H9 (cell line): ENCODE measurements at regions not wholly inside any gene's neighbourhood (a gene's known extent, or its start where the extent isn't known, plus 50 kb on each side); places are given as distances from the start of the nearest gene placed in this dataset.

Experiments
- DNase-seq: peaks from one replicate; pipeline ENCODE4 v3.0.0-alpha.2; 2017
- H2AFZ ChIP-seq: one replicate; pipeline ENCODE4 v1.6.1; 2013; ENCODE audit warnings: mild to moderate bottlenecking, low read length, control low read depth, moderate library complexity
- H2AK5ac ChIP-seq: 2 replicates; pipeline ENCODE4 v1.6.1; 2013; ENCODE audit warnings: low read length, control low read depth, mixed read lengths; ENCODE audit not compliant: insufficient read length
- H2BK120ac ChIP-seq: one replicate; pipeline ENCODE4 v1.6.1; 2013; ENCODE audit warnings: low read depth, mild to moderate bottlenecking, low read length, control low read depth, inconsistent platforms; ENCODE audit not compliant: poor library complexity, severe bottlenecking
- H2BK12ac ChIP-seq: 2 replicates; pipeline ENCODE4 v1.6.1; 2013; ENCODE audit warnings: low read length, control low read depth, mixed read lengths, low read depth; ENCODE audit not compliant: insufficient read length
- H2BK15ac ChIP-seq: 2 replicates; pipeline ENCODE4 v1.6.1; 2013; ENCODE audit warnings: low read depth, low read length, control low read depth
- H2BK20ac ChIP-seq: one replicate; pipeline ENCODE4 v1.6.1; 2013; ENCODE audit warnings: low read depth, mild to moderate bottlenecking, low read length, control low read depth, inconsistent platforms; ENCODE audit not compliant: poor library complexity, severe bottlenecking
- H2BK5ac ChIP-seq: 2 replicates; pipeline ENCODE4 v1.6.1; 2013; ENCODE audit warnings: low read length, control low read depth, mixed read lengths; ENCODE audit not compliant: insufficient read length
- H3K14ac ChIP-seq: 2 replicates; pipeline ENCODE4 v1.6.1; 2013; ENCODE audit warnings: low read length, control low read depth; ENCODE audit not compliant: insufficient read depth
- H3K18ac ChIP-seq: 2 replicates; pipeline ENCODE4 v1.6.1; 2013; ENCODE audit warnings: low read depth, mild to moderate bottlenecking, mixed read lengths, low read length, control low read depth; ENCODE audit not compliant: insufficient read length
- H3K23ac ChIP-seq: 2 replicates; pipeline ENCODE4 v1.6.1; 2013; ENCODE audit warnings: low read length, control low read depth, mixed read lengths, low read depth; ENCODE audit not compliant: insufficient read length
- H3K23me2 ChIP-seq: 2 replicates; pipeline ENCODE4 v1.6.1; 2013; ENCODE audit warnings: low read depth, mild to moderate bottlenecking, mixed read lengths, low read length, control low read depth; ENCODE audit not compliant: insufficient read length, poor library complexity, severe bottlenecking
- H3K27ac ChIP-seq: 2 replicates; pipeline ENCODE4 v1.5.1; 2013; ENCODE audit warnings: low read length, control low read depth, mixed read lengths, low read depth; ENCODE audit not compliant: insufficient read length
- H3K27me3 ChIP-seq: 2 replicates; pipeline ENCODE4 v1.6.1; 2013; ENCODE audit warnings: low read length, control low read depth, inconsistent platforms; ENCODE audit not compliant: insufficient read depth
- H3K4ac ChIP-seq: 2 replicates; pipeline ENCODE4 v1.6.1; 2013; ENCODE audit warnings: low read depth, mild to moderate bottlenecking, control low read depth, inconsistent platforms, low read length, moderate library complexity
- H3K4me1 ChIP-seq: 2 replicates; pipeline ENCODE4 v1.6.1; 2013; ENCODE audit warnings: low read length, control low read depth, inconsistent platforms; ENCODE audit not compliant: insufficient read depth
- H3K4me2 ChIP-seq: 2 replicates; pipeline ENCODE4 v1.6.1; 2013; ENCODE audit warnings: low read length, control low read depth, mixed read lengths; ENCODE audit not compliant: insufficient read length, insufficient read depth
- H3K56ac ChIP-seq: 2 replicates; pipeline ENCODE4 v1.6.1; 2013; ENCODE audit warnings: low read depth, mild to moderate bottlenecking, mixed read lengths, low read length, control low read depth; ENCODE audit not compliant: insufficient read length
- H3K79me1 ChIP-seq: 2 replicates; pipeline ENCODE4 v1.6.1; 2013; ENCODE audit warnings: low read depth, mild to moderate bottlenecking, moderate library complexity, low read length, control low read depth, inconsistent platforms; ENCODE audit not compliant: insufficient read depth, poor library complexity, severe bottlenecking
- H3K79me2 ChIP-seq: 2 replicates; pipeline ENCODE4 v1.6.1; 2013; ENCODE audit warnings: low read length, control low read depth, inconsistent platforms; ENCODE audit not compliant: insufficient read depth
- H3K9ac ChIP-seq: 2 replicates; pipeline ENCODE4 v1.6.1; 2013; ENCODE audit warnings: low read length, control low read depth, mixed read lengths; ENCODE audit not compliant: insufficient read length; ENCODE audit errors: extremely low read depth
- H3K9me3 ChIP-seq: one replicate; pipeline ENCODE4 v1.6.1; 2013; ENCODE audit warnings: low read depth, low read length, inconsistent platforms; ENCODE audit not compliant: control insufficient read depth
- H3T11ph ChIP-seq: one replicate; pipeline ENCODE4 v1.6.1; 2013; ENCODE audit warnings: mild to moderate bottlenecking, low read length, control low read depth, inconsistent platforms
- H4K20me1 ChIP-seq: one replicate; pipeline ENCODE4 v1.6.1; 2013; ENCODE audit not compliant: control insufficient read depth, insufficient read length, insufficient read depth
- H4K5ac ChIP-seq: 2 replicates; pipeline ENCODE4 v1.6.1; 2013; ENCODE audit warnings: low read depth, mild to moderate bottlenecking, mixed read lengths, low read length, control low read depth; ENCODE audit not compliant: insufficient read length
- H4K8ac ChIP-seq: replicated peaks from 2 replicates; pipeline ENCODE4 v1.6.1; 2013; ENCODE audit warnings: low read length, control low read depth, mixed read lengths, low read depth; ENCODE audit not compliant: insufficient read length
- H4K91ac ChIP-seq: 2 replicates; pipeline ENCODE4 v1.6.1; 2013; ENCODE audit warnings: low read depth, mild to moderate bottlenecking, moderate library complexity, mixed read lengths, low read length, control low read depth; ENCODE audit not compliant: insufficient read length
- H3K27ac Mint-ChIP-seq, 3 experiments: 2 replicates in 2 of 3; 3 replicates in 1 of 3; pipeline ENCODE4 v1.8.0; 2020 to 2021; ENCODE audit warnings: mixed read lengths in 3 of 3, mild to moderate bottlenecking in 1 of 3, moderate library complexity in 1 of 3
- H3K27me3 Mint-ChIP-seq: 2 replicates; pipeline ENCODE4 v1.8.0; 2021; ENCODE audit warnings: low read depth, mild to moderate bottlenecking, moderate library complexity, mixed read lengths
- H3K36me3 Mint-ChIP-seq, 3 experiments: 2 replicates in 2 of 3; 3 replicates in 1 of 3; pipeline ENCODE4 v1.8.0; 2020 to 2021; ENCODE audit warnings: low read depth in 3 of 3, mixed read lengths in 3 of 3; ENCODE audit not compliant: insufficient read depth in 1 of 3
- H3K4me1 Mint-ChIP-seq, 2 experiments: 2 replicates each; pipeline ENCODE4 v1.8.0; 2020; ENCODE audit warnings: mixed read lengths in 2 of 2
- H3K4me3 Mint-ChIP-seq, 2 experiments: 2 replicates in 1 of 2; 3 replicates in 1 of 2; pipeline ENCODE4 v1.8.0; 2020 to 2021; ENCODE audit warnings: mild to moderate bottlenecking in 2 of 2, mixed read lengths in 2 of 2, moderate library complexity in 1 of 2
- H3K9me3 Mint-ChIP-seq, 2 experiments: 2 replicates in 1 of 2; 3 replicates in 1 of 2; pipeline ENCODE4 v1.8.0; 2020; ENCODE audit warnings: mild to moderate bottlenecking in 2 of 2, mixed read lengths in 2 of 2, moderate library complexity in 1 of 2
- CTCF ChIP-seq: fragments of 200-600 bp; sonication (generic); conservative IDR thresholded peaks from 3 replicates; pipeline ENCODE4 v1.8.0; 2021; ENCODE audit warnings: antibody characterized with exemption, mild to moderate bottlenecking
- WGBS: extraction: QIAGEN DNeasy Blood & Tissue Kit; methylation state at CpG from one replicate; pipeline ENCODE4 v1.1.7; 2013; ENCODE audit warnings: missing lambda C conversion rate, low lambda C conversion rate, mixed read lengths; ENCODE audit not compliant: insufficient read length; ENCODE audit errors: extremely low coverage; 5-methylcytosine and 5-hydroxymethylcytosine counted together

- H3K23ac ChIP-seq: no peak overlapping the region
- H3K79me1 ChIP-seq: no peaks in the 10 kb centered on the region
- H3K36me3 Mint-ChIP-seq: peaks cover 0 to 8% (median 6%) of the 10 kb centered on the region in 3 experiments; a peak in 3 of 7 replicates
- H3K4me1 ChIP-seq: no peaks in the 10 kb centered on the region
- H3K23me2 ChIP-seq: no peaks in the 10 kb centered on the region
- H3K4me2 ChIP-seq: no peak overlapping the region
- H2AFZ ChIP-seq: no peak overlapping the region
- peaks cover 0 to 8% of the 10 kb centered on the region in 2 experiments; a peak in 1 of 4 replicates for H3K4me1 Mint-ChIP-seq
- H3K27me3 Mint-ChIP-seq: no peaks in the 10 kb centered on the region
- no peak overlapping the region for H3K56ac ChIP-seq
- no peak overlapping the region for H2BK12ac ChIP-seq
- WGBS: no CpG with 5 or more reads among the region's 1 CpG
- no peak overlapping the region for H2BK20ac ChIP-seq
- no peaks in the 10 kb centered on the region for H4K20me1 ChIP-seq
- H2BK15ac ChIP-seq: no peak overlapping the region
- no peak overlapping the region for H4K91ac ChIP-seq
- no peak overlapping the region for H4K8ac ChIP-seq
- H3K4ac ChIP-seq: no peak overlapping the region
- H4K5ac ChIP-seq: no peak overlapping the region
- no peak overlapping the region for H3K9ac ChIP-seq
- no peak overlapping the region for H2BK5ac ChIP-seq
- no peak overlapping the region for H3T11ph ChIP-seq
- H3K18ac ChIP-seq: no peak overlapping the region
- H3K27ac Mint-ChIP-seq: no peak overlapping the region
- no peaks in the 10 kb centered on the region for H3K79me2 ChIP-seq
- H3K4me3 Mint-ChIP-seq: no peak overlapping the region
- no peak overlapping the region for H3K27ac ChIP-seq
- no peak overlapping the region for H2AK5ac ChIP-seq
- DNase-seq: no peak
- no peaks in the 10 kb centered on the region for H3K9me3 ChIP-seq
- no peak overlapping the region for H3K14ac ChIP-seq
- H3K9me3 Mint-ChIP-seq: peaks cover 13 to 14% of the 10 kb centered on the region in 2 experiments
- H3K27me3 ChIP-seq: no peaks in the 10 kb centered on the region
- H2BK120ac ChIP-seq: no peak overlapping the region
- TF ChIP-seq CTCF: no peak
Measured at GRCh38 chr7:24010495-24010894, 273.5 kb upstream of the NPY start.
